Activated T-cell treated with anti-CD3 and anti-CD28 coated beads for 1 hour (primary cell): ENCODE measurements at regions not wholly inside any gene's neighbourhood (a gene's known extent, or its start where the extent isn't known, plus 50 kb on each side); places are given as distances from the start of the nearest gene placed in this dataset.

Experiments used
- DNase-seq: peaks from one replicate; pipeline ENCODE4 v3.0.0-alpha.2; 2020; ENCODE audit warnings: low read depth

DNA sequence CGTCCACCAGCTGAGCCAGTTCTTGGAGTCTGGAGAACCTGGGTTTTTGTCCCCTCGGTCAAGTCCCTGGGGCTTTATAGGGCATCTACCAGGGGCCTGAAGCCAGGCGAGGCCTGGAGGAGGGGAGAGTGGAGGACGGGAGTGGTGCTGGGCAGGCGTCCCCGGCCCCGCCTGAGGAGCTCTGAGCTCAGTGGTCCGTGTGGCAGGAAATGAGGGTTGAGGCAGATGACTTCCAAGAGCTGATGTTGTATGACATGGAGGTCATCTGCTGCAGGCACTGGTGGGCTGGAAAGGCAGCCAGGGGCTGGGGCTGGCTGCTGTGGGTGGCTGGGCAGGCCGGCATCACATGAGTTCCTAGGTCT lies 118.5 kb upstream of the HS6ST1 start:
- DNase-seq: no peak

DNA sequence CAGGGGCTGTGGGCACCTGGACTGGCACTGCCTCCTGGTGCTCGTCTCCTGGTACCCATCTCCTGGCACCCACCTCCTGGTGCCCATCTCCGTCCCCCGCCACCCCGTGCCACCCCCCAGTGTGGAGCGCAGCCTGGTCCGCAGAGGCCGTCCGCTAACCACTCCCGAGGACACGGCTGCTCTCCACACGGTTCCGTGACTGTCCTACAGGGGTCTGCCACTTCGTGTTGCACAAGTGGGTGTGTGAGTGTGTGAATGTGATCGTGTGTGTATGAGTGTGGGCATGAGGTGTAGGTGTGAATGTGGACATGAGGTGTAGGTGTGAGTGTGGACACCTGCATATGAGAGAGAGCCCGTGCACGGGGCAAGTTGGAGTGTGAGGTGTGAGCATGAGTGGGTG lies 119.4 kb upstream of the HS6ST1 start:
- no peak for DNase-seq

DNA sequence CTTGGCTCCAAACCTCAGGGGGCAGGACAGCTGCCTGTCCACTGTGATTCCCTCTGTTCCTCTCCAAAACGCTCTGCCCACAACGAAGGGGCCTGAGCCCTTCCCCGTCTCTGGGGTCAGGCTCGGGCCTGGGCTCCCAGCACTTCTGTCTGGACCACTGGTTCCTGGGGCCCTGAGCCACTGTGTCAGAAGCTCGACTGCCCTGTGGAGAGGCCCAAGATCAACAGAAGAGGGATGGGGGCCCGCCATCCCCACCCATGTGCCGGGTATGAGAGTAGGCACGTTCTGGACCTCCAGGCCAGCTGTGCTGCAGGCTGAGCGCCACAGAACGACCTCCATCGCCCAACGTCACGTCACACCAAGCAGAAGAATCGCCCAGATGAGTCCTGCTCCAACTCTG lies 119.9 kb upstream of the HS6ST1 start:
- DNase-seq: no peak

DNA sequence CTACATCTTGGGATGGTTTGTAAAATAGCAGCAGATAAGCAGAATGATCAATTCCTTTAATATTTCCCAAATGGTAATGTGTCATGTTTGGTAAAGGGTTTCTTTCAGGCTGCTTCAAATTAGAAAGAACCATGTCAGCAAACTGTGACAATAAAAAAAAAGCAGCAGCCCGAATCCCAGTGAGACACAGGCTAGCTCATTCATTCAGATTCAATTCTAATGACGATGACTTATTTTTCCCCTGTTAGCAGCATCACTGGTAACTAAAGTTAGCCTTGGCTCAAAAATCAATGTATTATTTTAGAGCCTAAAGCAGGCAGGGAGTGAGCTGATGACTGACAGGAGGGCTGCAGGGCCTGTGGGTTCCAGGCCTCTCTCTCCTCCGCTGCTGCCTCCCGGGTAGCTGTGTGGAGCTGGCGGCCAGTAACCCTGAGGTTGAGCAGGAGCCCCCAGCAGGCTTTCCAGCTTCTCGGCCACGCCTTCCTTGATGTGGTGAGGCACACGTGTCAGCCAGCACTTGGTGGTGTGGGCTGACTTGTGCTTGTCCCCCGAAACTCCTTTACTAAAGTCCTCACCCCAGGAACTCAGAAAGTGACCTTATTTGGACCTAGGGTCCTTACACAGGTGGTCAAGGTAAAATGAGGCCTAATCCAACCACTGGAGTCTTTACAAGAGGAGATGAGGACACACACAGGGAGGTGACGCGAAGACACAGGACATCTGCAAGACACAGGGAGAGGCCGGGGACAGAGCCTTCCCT lies 120.5 kb upstream of the HS6ST1 start:
- DNase-seq: no peak

DNA sequence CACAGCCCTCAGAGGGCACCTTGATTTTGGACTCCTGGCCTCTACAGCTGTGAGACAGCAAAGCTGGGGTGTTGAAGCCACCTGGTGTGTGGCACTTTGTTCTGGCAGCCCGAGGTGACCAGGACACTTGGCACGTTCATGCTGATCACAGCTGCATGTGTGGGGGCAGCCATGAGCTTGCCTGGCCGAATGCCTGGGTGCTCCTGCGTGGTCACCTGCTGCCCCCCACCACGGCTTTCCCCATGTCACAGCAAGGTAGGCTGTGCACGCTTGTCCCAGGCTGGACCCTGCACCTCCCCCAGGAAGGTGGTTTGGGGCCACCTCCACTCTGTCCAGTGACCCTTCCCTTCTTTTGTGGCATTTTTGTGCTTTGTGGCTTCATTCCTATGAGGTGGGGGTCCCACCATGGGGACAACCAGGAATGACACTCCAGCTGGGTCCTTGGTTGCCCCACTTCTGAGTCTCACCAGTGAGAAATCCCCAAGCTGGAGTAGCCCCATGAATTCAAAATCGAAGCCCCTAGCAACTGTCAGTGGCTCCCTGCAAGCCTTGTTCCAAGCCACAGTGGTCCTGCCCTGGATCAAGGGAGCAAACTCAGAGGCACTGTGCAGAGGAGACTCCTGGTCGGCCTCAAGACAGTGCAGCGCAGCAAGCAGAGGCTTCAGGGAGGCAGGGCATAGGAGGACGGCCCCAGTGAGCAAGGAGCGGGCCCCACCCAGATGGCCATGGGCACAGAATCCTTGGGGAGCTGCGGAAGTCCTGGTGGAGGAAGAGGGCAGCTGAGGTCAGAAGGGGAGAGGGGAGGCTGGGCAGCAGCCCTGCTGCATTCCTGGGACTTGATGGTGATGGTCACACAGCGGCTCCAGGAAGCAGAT lies 121.4 kb upstream of the HS6ST1 start:
- DNase-seq: no peak

DNA sequence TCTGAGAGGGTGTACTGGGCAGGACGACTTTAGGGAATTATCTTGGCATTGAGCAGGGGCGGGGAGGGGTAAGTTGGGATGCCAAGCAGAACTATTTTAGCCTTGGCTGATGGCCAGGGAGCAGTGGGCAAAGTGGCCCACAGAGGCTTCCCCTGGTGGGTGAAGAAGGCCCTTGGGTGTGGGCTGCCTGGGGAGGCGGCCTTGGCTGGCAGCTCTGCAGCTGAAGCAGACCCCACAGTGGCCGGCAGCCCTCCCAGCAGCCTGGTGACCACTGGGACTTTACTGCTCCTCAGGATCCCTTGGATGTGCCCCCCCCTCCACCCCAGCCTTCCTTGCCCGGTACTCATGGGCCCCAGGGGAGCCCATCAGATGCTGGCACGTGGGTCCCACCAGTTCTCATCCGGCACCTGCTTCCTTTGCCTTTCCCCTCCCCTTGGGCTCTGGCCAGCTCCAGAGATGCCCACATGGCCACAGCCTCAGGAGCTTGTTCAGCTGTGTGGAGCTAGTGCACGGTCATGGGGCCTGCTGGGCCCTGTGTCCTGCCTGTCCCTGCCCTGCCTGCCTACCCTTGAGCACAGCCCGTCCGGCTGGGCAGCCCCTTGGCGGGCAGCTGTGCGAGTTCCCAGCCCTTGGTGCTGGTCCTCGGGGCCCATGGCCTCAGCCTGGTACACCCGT lies 122.1 kb upstream of the HS6ST1 start:
- DNase-seq: no peak

DNA sequence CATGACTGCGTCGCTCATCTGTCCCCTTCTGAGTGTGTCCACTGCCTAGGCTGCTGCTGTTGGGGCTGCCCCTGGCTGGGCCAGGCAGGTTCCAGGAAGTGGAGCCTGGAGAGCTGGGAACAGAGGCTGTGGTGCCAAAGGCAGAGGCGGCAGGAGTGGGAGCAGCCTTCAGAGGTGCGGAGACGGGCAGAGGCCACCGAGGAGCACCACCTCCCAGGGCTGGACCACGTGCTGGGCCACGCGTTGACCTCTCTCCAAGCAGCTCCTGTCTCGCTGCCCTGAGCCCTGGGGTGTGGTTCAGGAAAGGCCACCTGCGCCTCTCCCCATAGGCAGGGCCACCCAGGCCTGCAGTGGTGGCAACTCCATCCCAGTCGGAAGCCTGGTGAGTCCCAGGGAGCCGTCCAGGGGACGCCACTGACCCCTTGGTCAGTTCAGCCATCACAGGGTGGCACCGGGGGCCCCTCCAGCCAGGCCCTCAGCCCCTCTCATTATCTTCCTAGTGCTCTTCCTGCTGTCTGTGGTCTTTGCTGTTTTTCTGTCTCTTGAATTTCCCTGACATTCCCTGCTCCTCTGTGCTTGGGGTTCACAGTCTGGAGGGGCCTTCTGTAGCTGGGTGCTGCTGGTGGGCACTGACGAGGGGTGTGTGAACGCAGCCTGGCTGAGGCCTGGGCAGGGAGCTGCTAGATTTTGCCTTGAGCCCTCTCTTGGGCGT lies 122.8 kb upstream of the HS6ST1 start:
- DNase-seq: no peak

DNA sequence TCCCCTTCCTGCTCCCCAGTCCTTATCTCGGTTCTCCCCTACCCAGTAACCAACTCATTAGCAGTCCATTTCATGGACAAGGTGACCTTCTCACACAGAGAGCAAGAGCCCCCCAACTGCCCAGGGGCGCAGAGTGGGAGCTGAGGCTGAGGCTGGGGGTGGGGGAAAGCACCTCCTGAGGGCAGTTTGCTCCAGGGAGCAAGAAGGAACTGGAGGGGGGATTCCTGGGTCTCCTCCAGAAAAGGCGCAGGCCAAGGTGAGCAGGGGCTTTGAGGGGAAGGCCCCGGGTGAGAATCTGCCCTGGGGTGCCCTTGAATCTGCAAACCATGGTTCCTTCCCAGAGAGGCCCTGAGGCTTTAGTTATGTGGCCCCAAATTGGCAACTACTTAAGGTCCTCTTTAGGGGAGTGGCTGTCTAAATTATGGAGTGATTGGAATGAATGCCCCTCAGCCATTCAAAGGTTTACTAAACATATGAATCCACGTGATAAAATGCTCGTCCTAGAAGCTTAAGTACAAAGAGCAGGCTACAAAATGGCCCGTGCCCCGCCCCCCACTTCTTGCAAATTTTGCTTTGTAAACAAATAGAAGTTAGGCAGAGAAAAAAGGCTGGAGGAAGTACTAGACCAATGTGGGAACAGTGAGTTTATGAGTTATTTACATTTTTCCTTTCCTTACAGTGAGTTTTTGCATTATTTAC lies 123.5 kb upstream of the HS6ST1 start:
- no peak for DNase-seq

DNA sequence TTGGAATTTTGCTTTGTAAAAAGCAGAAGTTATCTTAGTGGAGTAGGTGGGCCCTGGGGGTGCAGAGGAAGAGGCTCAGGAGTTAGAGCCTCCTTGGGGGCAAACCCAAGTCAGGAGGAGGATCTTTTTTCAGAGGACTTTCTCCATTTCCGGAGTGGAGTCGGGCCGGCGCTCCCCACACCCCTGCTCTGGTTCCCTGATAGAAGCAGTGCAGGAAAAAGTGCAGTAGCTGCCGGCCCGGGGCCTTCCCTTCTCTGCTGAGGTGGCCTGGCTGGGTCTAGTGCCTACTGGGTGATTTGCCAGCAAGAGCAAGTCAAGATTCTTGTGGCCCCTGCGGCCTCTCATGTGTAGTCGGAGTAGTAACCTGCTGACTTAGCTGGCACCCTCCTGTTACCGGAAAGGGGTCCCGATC lies 124.2 kb upstream of the HS6ST1 start:
- DNase-seq: no peak

DNA sequence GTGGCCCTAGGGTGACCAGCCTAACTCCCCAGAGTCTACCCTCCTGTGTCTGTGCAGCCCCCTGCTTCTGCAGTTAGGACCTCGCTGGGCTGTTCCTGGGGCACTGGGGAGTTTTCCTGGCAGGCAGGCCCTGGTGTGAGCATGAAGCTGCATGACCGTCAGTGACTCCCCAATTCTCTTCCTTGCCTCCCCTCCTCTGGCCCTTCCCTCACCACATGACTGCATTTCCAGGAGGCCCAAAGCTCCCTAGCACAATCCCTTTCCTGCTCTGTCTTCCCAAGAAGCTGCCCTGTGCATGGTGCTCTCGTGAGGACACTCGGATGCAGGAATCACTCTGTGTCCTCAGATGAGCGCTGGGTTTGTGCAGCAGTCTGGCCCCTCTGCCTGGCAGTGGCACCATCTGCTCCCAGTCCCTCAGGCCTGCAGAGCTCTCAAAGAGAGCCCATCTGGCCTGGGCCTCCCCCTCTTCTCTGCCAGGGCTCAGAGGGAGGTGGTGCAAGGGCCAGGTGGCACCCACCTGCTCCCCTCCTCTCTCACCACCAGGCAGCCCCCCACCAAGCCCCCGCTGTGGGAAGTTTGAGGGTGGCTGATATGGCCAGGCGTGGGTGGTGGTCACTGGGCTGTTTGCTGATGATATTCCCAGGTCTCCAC lies 125.6 kb upstream of the HS6ST1 start:
- DNase-seq: no peak

DNA sequence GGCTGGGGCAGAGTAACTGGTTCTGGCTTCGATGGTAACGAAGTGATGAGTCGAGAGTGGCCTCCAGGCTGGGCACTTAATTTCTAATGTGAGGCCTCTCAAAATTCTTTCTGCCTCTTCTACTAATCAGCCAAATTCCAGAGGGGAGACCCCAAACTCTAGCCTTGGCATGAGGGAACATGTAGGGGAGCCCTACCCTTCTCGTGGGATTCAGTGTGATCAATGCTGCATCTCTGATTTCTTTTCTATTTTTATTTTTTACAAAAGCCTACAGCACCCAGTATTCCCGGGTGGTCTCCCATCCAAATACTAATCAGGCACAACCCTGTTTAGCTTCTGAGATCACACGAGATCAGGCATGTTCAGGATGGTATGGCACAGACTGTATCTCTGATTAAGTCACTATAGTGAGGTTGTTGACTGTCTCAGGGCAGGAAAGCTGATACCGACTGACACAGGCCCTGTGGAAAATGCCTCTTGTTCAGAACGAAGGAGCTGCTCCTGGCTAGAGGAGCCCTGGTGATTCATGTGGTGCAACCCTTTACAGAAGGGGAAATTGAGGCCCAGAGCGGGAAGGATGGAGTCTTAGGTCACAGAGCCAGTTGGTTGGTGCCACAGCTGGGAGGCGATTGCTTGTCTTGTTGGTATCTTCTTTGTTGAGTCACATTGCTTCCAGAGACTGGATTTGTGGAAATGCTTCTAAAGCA lies 126.3 kb upstream of the HS6ST1 start:
- no peak for DNase-seq

DNA sequence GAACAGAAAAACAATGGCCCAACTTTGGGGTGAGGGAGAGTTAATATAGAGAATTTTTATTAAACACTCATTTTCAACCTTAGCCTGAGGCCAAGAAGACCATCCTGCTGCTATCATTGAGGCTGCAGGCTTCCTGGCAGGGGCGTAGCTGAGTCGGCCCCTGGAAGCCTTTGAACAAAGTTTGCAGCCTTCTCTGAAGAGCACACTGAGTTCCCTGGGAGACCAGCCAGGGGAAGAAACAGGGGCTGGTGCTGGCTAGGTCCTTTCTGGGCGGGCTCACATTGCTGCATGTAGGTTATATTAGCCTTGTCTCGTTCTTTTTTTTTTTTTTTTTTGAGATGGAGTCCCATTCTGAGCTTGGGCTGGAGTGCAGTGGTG lies 126.8 kb upstream of the HS6ST1 start:
- no peak for DNase-seq

DNA sequence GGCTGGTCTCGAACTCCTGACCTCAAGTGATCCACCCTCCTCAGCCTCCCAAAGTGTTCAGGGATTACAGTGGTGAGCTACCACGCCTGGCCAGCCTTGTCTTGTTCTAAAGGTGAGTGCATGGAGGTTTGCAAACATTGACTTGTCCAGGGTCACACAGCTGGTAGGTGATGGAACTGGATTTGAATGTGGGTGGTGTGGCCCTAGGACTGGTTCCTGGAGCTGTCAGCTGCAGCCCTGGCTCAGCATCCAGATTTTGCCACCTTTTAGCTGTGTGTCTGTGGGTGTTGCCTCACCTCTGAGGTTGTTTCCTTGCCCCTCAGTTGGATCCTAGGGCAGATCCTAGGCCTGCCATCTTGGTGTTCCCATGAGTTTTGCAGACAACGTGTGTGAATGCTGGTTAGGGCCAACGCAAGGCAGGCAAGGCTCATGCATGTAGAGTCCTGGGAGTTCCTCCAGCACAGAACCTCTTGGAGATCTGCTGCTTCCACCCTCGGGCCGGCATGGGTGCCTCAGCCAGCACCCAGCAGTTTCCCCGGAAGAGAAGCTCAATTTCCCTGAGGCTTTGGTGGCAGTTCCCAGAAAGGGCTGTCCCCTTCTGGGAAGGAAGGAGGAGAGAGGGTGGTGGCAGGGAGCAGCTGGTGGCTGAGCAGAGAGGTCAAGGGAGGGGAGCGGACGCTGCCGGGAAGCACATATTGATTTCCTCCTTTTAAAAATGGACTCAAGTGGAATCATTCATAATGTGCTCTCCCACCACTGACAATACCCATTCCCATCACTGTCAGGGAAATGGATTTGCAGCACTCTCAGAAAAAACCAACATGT lies 127.6 kb upstream of the HS6ST1 start:
- DNase-seq: no peak

DNA sequence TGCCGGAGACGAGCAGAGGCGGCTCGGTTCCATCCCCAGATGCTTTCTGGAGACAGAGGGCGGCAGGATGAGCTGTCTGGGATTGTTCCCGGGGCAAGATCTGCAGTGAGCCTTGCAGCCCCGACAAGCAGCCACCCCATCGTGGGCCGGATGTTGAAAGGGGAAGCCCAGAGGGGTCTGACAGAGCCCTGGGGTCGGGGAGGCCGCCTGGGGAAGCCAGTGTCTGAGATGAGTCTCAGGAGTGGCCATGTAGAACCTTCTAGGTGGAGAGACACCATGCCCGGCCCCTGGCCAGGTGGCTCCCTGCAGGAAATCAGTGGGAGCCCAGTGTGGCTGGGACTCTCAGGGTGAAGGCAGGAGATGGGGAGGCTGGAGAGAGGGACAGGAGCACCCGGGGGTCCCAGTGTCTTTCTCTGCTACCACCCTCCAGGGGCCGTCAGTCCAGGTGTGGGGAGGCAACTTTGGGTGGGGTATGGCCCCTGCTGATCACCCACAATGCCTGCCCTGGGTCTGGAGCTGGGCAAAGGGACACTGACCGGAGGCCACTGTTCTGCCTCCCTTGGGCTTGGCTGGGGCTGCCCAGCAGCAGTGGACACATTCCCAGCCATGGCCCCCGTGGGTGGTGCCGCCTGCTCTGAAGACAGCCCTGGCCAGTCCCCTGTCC lies 128.3 kb upstream of the HS6ST1 start:
- no peak for DNase-seq

DNA sequence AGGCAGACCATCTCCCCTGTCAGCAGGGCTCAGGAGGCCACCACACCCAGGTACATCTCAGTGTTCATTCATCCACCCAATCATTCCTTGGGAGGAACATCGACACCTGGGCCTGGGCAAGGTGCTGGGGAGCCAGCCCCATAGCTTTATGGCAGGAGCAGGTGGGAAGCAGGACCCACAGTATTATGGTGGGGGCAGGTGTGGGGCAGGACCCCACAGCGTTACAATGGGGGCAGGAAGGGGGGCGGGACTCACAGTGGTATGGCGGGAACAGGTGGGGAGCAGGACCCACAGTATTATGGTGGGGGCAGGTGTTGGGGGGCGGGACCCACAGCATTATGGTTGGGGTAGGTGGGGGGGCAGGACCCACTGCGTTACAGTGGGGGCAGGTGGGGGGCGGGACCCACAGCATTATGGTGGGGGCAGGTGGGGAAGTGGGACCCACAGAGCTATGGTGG lies 128.9 kb upstream of the HS6ST1 start:
- no peak for DNase-seq

DNA sequence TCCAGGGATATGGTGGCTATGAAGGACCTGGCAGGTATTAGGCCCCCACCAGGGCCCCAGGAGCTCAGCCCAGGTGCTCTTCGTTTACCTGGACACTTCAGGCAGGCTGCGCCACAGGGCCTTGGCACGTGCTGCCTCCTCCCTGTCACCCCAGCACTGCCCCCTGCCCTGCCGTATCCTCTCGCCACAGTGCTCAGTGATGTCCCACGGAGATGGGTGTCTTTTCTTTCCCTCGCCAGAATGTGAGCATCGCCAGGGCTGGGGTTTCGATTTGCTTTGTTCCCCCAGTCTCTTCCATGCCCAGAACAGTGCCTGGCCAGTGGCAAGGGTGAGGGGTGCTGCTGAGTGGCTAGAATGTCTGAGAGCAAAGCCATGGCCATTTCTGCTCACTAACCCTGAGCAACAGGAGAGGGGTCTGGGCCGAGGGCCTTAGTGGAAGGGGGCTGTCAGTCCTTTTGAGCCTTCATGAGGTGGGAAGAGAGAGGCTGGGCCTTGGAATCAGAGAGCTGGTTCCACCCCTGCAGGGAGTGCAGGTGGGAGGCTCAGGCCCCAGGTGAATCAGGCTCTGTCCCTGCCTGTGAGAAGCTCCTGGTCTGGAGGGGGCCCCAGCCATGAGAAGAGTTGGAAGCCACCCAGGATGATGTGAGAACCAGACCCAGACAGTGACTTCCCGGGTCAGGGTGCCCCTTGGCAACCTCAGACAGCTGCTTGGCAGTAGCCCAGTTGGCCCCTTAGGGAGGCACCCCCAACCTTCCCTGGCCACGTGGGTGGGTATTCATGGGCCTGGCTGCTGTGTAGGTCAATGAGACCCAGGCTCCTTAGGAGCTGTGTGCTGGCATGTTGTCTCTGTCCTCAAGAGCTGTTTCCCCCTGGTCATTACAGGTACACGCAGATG lies 129.9 kb upstream of the HS6ST1 start:
- no peak for DNase-seq

DNA sequence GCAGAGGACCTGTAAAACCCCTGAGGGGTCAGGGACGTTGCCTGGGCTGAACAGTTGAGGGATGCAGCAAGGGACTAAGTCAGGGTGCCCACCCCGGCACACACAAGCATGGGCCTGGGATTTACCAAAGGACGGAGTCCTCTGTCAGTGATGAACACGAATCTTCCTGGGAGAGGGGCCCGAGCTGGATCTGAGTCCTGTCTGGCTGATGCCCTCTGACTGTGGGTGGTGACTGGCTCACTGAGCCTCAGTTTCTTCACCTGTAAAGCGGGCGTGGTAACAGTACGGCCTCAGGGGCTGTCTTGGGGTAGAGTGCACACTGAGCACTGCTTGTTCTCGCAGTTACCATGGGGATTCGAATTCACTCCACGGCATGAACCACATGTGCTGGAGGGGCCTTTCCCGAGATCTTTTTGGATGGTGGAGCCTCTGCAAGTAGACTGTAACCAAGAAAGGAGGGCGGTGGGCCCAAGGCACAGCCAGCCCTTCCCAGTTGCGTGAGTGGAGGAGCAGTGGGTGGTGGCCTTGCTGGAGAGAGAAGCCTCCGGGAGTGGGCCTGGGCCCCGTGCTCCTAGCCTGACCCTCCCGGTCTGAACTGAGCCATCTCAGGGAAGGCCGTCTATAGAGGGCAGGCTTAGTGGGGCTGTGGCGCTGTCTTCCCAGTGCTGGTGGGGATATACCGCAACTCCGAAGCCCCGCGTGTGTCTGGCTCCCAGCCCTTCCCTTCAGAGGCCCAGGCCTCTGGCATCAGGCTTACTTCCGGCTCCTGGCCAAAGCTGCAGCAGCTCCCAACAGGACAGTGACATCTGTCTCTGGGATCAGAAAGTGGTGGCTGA lies 130.8 kb upstream of the HS6ST1 start:
- DNase-seq: no peak
